ENCODE measurements at regions not wholly inside any gene's neighbourhood (a gene's known extent, or its start where the extent isn't known, plus 50 kb on each side); places are given as distances from the start of the nearest gene placed in this dataset.

DNA sequence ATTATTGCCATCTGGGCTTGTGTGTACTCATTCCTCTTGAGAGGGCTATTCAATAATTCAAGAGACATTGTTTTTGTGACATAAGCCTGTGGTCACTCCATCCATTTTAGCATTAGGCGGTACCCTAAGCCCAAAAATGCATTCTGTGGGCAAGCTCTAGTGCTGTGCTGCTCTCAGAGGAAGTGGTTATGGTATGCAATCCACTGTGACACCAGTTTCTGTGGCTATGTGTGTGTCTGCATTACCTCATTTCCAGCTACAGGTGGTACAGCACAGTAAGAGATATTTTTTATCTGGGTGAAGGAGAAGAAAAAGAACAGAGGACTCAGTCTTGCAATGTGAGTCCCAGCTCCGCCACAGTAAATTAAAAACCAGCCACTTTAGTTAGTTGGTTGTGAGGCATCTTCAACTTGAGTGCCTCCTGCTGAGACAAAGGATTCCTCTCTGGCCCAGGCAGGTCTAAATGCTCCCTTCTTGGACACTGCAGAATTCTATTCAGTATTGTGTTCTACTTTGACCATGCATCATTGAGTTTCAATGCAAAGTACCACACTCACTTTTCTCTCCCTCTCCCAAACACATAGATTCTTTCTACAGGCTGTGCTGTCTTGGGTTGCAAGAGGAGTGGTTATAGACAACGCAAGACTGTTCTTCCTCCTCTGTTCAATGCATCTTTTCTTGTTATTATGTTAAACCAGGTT is 777.8 kb upstream of the BRINP3 start:
- Histone ChIP-seq H3K79me2 (ENCODE audit: insufficient read depth, low read length) (no peaks in the 10 kb centered on the region), H2BK20ac (ENCODE audit: low read depth, low read length, poor library complexity, severe bottlenecking) (no peak overlapping the region), H2BK120ac (ENCODE audit: low read depth, low read length, poor library complexity, severe bottlenecking) (no peak overlapping the region), H4K20me1 (ENCODE audit: control insufficient read depth, insufficient read depth, insufficient read length) (no peaks in the 10 kb centered on the region), H3K14ac (ENCODE audit: insufficient read depth, low read length) (no peak overlapping the region), H3K27me3 (ENCODE audit: insufficient read depth, low read length) (no peaks in the 10 kb centered on the region), H2BK5ac (ENCODE audit: insufficient read length, low read length) (no peak overlapping the region), H2BK15ac (ENCODE audit: low read depth, low read length) (no peak overlapping the region), H3K56ac (ENCODE audit: insufficient read length, low read depth, low read length) (no peak overlapping the region), H4K91ac (ENCODE audit: insufficient read length, low read depth, low read length) (no peak overlapping the region), H3K79me1 (ENCODE audit: insufficient read depth, low read depth, low read length, poor library complexity, severe bottlenecking) (no peaks in the 10 kb centered on the region), H3K18ac (ENCODE audit: insufficient read length, low read depth, low read length) (no peak overlapping the region), H2AK5ac (ENCODE audit: insufficient read length, low read length) (no peak overlapping the region), H3T11ph (ENCODE audit: low read length) (no peak overlapping the region), H2BK12ac (ENCODE audit: insufficient read length, low read depth, low read length) (no peak overlapping the region), H4K8ac (replicated peaks; ENCODE audit: insufficient read length, low read depth, low read length) (no peak overlapping the region), H3K23me2 (ENCODE audit: insufficient read length, low read depth, low read length, poor library complexity, severe bottlenecking) (no peaks in the 10 kb centered on the region), H3K23ac (ENCODE audit: insufficient read length, low read depth, low read length) (no peak overlapping the region), H4K5ac (ENCODE audit: insufficient read length, low read depth, low read length) (no peak overlapping the region), H3K4ac (ENCODE audit: low read depth, low read length) (no peak overlapping the region), H2AFZ (ENCODE audit: low read length) (no peak overlapping the region), H3K4me1 (ENCODE audit: insufficient read depth, low read length) (no peaks in the 10 kb centered on the region), H3K9ac (ENCODE audit: extremely low read depth, insufficient read length, low read length) (no peak overlapping the region), H3K9me3 (ENCODE audit: control insufficient read depth, low read depth, low read length) (no peaks in the 10 kb centered on the region), H3K4me2 (ENCODE audit: insufficient read depth, insufficient read length, low read length) (no peak overlapping the region), H3K27ac (ENCODE audit: insufficient read length, low read depth, low read length) (no peak overlapping the region)
- TF ChIP-seq CTCF (conservative IDR thresholded peaks at IDR 0.05) = no peak
- H3K4me3 Mint-ChIP-seq = no peak overlapping the region
- no peaks in the 10 kb centered on the region for H3K27me3 Mint-ChIP-seq (ENCODE audit: low read depth)
- WGBS (ENCODE audit: extremely low coverage, insufficient read length, low lambda C conversion rate) = no CpG with 5 or more reads among the region's 3 CpGs
- H3K27ac Mint-ChIP-seq = no peak overlapping the region
- no peak for DNase-seq
- no peaks in the 10 kb centered on the region for H3K4me1 Mint-ChIP-seq
- no peaks in the 10 kb centered on the region for H3K9me3 Mint-ChIP-seq
- no peaks in the 10 kb centered on the region for H3K36me3 Mint-ChIP-seq (ENCODE audit: insufficient read depth in 1 of 3, low read depth in 3 of 3)
